ENCODE measurements at regions not wholly inside any gene's neighbourhood (a gene's known extent, or its start where the extent isn't known, plus 50 kb on each side); places are given as distances from the start of the nearest gene placed in this dataset.
A peak's percentile ranks its signal among the peaks of the same experiment; 100 is the strongest.

- peak; percentile 96 to 100 for DNase-seq
These were observed 62.1 kb upstream of the XCR1 start for GRCh38 chr3:46089237-46090011.

- DNase-seq: peak; percentile 75 to 80
These were observed 60.6 kb upstream of the XCR1 start for GRCh38 chr3:46087871-46088270.

GRCh38 chr3:46086986-46087385, 59.7 kb upstream of the XCR1 start:
- no peak for DNase-seq

DNA sequence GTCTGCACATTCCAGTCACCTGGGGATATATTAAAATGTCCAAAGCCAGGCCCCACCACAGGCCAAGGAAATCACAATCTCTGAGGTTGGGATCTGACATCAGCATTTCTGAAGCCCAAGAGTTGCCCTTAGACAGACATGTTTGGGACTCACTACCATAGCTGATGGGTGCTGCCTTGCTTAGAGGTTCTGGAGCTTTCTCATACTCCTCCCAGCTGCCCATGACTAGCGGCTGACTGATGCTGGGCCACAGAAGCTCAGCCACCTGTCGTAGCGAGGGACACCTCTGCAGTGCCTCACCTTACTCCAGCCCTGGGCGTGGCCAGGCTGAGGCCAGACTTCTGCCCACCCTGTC, 58.8 kb upstream of the XCR1 start:
- DNase-seq: no peak

DNA sequence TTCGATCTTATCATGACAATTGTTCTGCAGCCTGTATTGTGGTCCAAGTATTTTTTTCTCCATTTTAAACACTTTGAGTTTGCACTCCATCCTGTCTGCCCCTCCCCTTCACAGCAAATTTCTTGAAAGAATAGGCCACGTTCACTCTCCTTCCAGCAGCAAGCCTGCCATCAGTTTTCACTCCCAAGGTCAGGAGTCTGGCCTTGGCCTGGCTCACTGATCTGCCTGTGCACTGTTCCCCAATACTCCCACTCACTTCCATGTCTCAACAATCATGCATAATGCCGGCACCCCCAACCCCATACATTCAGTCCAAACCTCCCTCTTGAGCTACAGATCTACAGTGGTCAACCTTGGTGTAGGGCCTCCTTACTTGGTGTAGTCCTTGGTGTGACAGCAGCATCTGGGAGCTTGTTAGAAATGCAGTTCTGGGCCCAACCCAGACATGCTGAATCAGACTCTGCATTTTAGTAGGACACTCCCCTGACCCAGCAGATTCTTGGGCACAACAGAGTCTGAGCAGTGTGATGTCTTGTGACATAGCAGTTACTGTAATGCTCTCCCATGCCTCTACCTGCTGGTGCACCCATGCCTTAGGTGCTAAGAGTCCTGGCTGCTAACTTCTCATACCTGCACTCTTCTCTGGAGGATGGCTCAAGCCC, 58.3 kb upstream of the XCR1 start:
- no peak for DNase-seq

DNA sequence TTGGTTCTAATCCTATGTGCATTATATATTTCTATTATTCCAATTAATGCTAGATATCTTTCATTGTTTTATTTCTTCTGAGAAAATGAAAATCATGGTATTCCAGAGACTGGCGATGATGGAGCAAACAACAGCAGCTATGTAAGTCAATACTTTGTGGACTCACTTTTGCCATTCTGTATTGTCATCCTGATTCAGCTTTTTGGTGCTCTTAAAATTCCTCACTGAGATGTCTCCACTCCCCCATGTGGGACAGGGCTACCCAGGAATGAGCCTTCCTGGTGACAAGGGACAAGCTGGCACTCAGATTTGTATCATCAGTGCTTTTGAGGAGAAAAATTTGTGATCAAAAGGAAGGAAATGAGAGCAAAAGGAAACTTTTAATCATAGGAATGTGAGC, 56.7 kb upstream of the XCR1 start:
- no peak for DNase-seq

DNA sequence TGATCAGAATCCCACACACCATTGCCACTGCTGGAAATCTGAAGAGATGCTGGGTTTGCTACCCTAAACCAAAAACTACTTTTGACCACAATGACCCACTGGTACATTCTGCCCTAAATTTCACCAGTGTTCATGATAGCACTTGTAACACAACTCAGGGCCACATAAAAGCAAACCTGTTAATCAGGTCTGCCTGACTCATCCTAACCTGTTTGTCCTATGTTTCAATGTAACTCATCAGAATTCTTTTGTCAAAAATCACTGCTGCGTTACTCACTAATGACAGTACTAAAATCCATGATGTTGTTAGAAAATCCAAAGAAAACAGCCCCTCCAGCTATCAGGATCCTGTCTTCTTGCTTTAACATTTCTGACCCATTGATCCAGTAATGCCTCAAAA, 55.6 kb upstream of the XCR1 start:
- no peak for DNase-seq

GRCh38 chr3:46082021-46082420, 54.7 kb upstream of the XCR1 start:
- no peak for DNase-seq

- DNase-seq: no peak
These were observed 53.7 kb upstream of the XCR1 start for GRCh38 chr3:46080969-46081345.

DNA sequence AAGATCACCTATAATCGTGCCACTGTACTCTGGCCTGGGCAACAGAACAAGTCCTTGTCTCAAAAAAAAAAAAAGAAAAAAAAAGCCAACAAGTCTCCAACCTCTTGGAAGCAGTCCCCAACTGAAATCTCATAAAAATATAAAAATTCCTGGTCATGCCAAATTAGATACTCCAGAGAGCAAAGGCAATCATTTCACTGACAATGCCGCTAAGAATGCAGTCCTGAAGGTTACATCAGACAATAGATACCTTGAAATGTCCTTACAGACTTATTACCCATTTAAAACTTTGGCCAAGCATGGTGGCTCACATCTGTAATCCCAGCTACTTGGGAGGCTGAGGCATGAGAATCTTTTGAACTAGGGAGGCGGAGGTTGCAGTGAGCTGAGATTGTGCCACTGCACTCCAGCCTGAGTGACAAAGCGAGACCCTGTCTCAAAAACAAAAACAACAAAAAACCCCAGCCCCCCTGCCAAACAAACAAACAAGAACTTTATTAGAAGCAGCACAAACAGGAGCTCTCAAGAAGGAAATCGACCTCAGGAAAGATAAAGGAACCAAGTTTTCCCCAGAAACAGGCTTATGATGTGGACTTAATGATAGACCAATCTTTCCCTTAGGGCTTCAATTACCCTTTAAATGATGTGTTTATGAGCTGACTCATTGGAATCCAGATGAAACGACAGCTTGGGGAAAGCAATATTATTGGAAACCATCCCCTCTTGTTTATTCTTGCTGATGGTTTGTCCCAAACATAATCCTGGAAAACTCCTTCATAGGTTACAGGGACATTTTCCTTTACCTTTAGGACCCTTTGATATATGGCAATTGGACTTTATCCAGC, 53.1 kb upstream of the XCR1 start:
- DNase-seq: no peak

- peak; percentile 82 to 98 for DNase-seq
These were observed 51.6 kb upstream of the XCR1 start for GRCh38 chr3:46078712-46079400.

Data from inflammatory macrophage treated with lipopolysaccharide for 1 hour (primary cell).